ENCODE measurements at regions not wholly inside any gene's neighbourhood (a gene's known extent, or its start where the extent isn't known, plus 50 kb on each side); places are given as distances from the start of the nearest gene placed in this dataset.

DNA sequence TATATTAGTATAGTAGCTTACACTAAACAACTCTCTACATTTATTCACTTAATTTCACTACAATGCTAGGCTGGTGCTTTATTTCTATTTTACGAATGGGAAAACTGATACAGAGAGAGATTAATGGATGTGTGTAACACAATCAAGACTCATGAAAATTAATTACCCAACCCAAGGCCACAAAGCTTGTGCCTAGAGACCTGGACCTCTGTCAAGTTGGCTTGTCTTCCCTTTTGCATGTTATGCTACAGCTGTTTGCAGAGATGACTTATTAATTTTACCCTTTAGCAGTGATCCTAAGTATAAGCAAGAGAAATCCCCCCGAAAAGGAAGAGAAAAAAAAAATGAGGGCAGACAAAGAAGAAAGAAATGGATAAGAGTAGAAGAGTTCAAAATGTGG lies 162.5 kb downstream of the C3orf38 start:
- Histone ChIP-seq H3K4me3 (no peak overlapping the region), H3K27me3 (no peaks in the 10 kb centered on the region), H3K4me1 (no peaks in the 10 kb centered on the region), H3K36me3 (no peaks in the 10 kb centered on the region), H3K9me3 (no peaks in the 10 kb centered on the region), H3K27ac (no peak overlapping the region)
- 74 to 78% methylated on average over 2 of the region's 2 CpGs for WGBS, 2 donors
- no peak for DNase-seq
- intact Hi-C loops (cut with DNase I) = no loop called here
- TF ChIP-seq EP300 (IDR thresholded peaks at IDR 0.05) = no peak
- TF ChIP-seq, protein P1, sequence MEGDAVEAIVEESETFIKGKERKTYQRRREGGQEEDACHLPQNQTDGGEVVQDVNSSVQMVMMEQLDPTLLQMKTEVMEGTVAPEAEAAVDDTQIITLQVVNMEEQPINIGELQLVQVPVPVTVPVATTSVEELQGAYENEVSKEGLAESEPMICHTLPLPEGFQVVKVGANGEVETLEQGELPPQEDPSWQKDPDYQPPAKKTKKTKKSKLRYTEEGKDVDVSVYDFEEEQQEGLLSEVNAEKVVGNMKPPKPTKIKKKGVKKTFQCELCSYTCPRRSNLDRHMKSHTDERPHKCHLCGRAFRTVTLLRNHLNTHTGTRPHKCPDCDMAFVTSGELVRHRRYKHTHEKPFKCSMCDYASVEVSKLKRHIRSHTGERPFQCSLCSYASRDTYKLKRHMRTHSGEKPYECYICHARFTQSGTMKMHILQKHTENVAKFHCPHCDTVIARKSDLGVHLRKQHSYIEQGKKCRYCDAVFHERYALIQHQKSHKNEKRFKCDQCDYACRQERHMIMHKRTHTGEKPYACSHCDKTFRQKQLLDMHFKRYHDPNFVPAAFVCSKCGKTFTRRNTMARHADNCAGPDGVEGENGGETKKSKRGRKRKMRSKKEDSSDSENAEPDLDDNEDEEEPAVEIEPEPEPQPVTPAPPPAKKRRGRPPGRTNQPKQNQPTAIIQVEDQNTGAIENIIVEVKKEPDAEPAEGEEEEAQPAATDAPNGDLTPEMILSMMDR (IDR thresholded peaks at IDR 0.05) = no peak
- TF ChIP-seq POLR2AphosphoS5 (IDR thresholded peaks at IDR 0.05) = no peak
- no peak for TF ChIP-seq POLR2A (IDR thresholded peaks at IDR 0.05)

DNA sequence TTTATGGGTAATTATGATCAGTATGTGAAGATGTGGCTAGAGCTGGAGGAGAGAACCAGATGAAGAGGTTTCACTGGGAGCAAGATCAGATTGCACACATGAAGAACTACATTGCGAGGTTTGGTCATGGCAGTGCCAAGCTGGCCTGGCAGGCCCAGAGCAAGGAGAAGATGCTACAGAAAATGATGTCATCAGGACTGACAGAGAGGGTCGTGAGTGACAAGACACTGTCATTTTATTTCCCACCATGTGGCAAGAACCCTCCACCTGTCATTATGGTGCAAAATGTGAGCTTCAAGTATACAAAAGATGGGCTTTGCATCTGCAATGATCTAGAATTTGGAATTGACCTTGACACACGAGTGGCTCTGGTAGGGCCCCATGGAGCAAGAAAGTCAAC lies 168.3 kb downstream of the C3orf38 start:
- Histone ChIP-seq H3K27ac (no peak overlapping the region), H3K4me1 (no peaks in the 10 kb centered on the region)

DNA sequence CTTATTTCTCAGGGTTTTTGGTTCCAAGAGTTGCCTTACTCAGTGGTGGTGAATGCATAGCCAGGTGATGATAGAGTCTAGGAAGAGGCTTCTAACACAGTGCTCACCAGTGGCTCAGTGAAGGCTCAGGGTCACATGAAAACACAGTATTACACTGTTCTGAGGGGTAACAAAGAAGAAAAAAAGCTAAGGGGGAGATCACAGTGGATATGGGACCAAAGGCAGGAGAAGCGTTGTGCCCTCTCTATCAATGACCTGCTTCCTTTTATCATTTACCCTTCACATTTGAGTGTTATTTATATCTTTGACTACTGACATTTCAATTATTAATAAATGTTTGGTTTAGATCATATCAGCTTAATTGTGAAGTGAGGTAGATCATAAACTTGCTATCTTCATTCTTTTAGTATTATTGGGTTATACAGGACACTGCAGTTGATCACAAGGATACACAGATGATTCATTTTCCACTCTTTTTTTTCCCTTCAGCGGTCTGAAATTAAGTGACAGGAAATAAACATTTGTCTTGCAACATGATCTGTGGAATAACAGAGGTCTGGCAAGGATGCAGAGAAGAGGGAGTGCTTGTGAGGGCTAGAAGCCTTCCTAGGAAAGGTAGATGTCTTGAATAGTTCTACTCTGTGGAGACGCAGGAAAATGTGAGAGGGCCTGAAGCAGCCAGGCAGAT lies 171.7 kb downstream of the C3orf38 start:
- 68 to 72% methylated on average over 3 of the region's 3 CpGs for WGBS, 2 donors
- no peaks in the 10 kb centered on the region for H3K9me3 ChIP-seq
- H3K4me3 ChIP-seq = no peak overlapping the region
- TF ChIP-seq, protein P1 (IDR thresholded peaks at IDR 0.05) = no peak
- no peak for TF ChIP-seq POLR2A (IDR thresholded peaks at IDR 0.05)
- no peak for TF ChIP-seq EP300 (IDR thresholded peaks at IDR 0.05)
- TF ChIP-seq POLR2AphosphoS5 (IDR thresholded peaks at IDR 0.05) = no peak
- no peaks in the 10 kb centered on the region for H3K27me3 ChIP-seq
- intact Hi-C loops (cut with DNase I) = no loop called here
- no peaks in the 10 kb centered on the region for H3K4me1 ChIP-seq
- DNase-seq = no peak
- no peaks in the 10 kb centered on the region for H3K36me3 ChIP-seq
- no peak overlapping the region for H3K27ac ChIP-seq

More for the DNA sequence above, 168.3 kb downstream of the C3orf38 start:
- Histone ChIP-seq H3K9me3 (no peaks in the 10 kb centered on the region), H3K36me3 (no peaks in the 10 kb centered on the region), H3K27me3 (no peaks in the 10 kb centered on the region), H3K4me3 (no peak overlapping the region)
- TF ChIP-seq POLR2A (IDR thresholded peaks at IDR 0.05) (no peak), EP300 (IDR thresholded peaks at IDR 0.05) (no peak), POLR2AphosphoS5 (IDR thresholded peaks at IDR 0.05) (no peak)
- TF ChIP-seq, protein P1 (IDR thresholded peaks at IDR 0.05) = no peak
- 81 to 89% methylated on average over 3 of the region's 3 CpGs for WGBS, 2 donors
- intact Hi-C loops (cut with DNase I) = no loop called here
- no peak for DNase-seq

DNA sequence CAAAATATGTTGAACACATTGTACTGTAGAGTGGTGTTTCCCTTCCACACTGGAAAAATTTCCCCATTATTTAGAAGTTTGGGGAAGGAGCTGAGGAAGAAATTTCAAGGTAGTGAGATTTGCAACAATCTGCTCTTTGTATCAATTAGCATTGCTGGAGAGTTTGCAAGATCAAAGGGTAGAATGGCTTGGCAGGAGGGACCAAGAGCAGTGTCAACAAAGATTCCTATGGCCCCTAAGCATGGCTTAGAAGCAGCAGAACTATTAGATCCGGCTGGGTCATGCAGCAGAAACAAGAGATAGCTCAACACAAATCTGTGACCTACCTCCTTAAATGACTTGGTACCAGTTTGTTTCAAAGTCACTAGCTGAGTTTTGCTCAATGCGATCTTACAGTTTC lies 175.0 kb downstream of the C3orf38 start:
- no peak overlapping the region for H3K27ac ChIP-seq
- no peak for TF ChIP-seq POLR2A (IDR thresholded peaks at IDR 0.05)
- no peak for TF ChIP-seq EP300 (IDR thresholded peaks at IDR 0.05)
- H3K27me3 ChIP-seq = no peaks in the 10 kb centered on the region
- H3K4me1 ChIP-seq = no peaks in the 10 kb centered on the region
- H3K36me3 ChIP-seq = no peaks in the 10 kb centered on the region
- 35 to 68% methylated on average over 2 of the region's 2 CpGs for WGBS, 2 donors
- intact Hi-C loops (cut with DNase I) = no loop called here
- no peaks in the 10 kb centered on the region for H3K9me3 ChIP-seq
- DNase-seq = no peak
- no peak overlapping the region for H3K4me3 ChIP-seq

DNA sequence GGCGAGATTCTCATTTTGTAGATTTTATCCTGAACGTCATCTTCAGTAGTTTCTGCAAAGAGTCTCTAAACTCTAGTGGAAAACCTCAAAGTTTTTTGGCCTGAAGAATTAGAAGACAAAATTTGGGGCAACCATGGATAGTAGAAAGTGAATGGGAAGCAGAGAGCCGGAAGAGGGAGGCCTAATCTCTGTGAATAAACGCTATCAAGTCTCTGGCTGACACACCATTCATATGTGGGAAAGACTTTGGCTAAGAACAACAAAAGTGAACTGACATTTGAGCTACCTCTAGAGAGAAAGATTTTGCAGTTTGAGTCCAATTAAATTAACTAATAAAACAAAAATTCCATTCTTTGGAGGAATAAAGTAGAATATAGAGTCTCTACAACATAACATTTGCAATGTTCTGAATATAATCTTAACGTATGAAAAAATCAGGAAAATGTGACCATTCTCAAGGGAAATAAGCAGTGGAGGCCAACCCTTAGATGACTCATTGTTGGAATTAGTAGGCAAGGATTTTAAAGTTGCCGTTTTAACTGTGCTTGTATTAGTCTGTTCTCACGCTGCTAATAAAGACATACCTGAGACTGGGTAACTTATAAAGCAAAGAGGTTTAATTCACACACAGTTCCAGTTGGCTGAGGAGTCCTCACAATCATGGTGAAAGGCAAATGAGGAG lies 184.6 kb downstream of the C3orf38 start:
- no peaks in the 10 kb centered on the region for H3K36me3 ChIP-seq
- intact Hi-C loops (cut with DNase I) = no loop called here
- 88 to 91% methylated on average over 7 of the region's 7 CpGs for WGBS, 2 donors

More for the DNA sequence above, 184.6 kb downstream of the C3orf38 start:
- Histone ChIP-seq H3K27ac (no peak overlapping the region), H3K4me1 (no peaks in the 10 kb centered on the region), H3K9me3 (no peaks in the 10 kb centered on the region), H3K27me3 (no peaks in the 10 kb centered on the region), H3K4me3 (no peak overlapping the region)
- no peak for TF ChIP-seq POLR2A (IDR thresholded peaks at IDR 0.05)
- DNase-seq = no peak
